Upper lobe of left lung (tissue), 4 donors: ENCODE measurements at regions not wholly inside any gene's neighbourhood (a gene's known extent, or its start where the extent isn't known, plus 50 kb on each side); places are given as distances from the start of the nearest gene placed in this dataset.

Experiments
- CTCF ChIP-seq, 6 experiments: fragments of 450-650 bp in 4 of 6; fragments of 200-600 bp in 2 of 6; sonication (generic) in 2 of 6; IDR thresholded peaks; one replicate each; pipeline ENCODE4 v1.5.1; 2016 to 2019; ENCODE audit warnings: antibody characterized with exemption in 6 of 6
- EP300 ChIP-seq, 4 donors: sonication (generic); formaldehyde crosslinking; IDR thresholded peaks; one replicate each; pipeline ENCODE4 v1.5.1; 2017; ENCODE audit warnings: antibody characterized with exemption in 4 of 4, control low read depth in 2 of 4
- POLR2A ChIP-seq, 4 donors: fragments of 450-650 bp; IDR thresholded peaks; one replicate each; pipeline ENCODE4 v1.5.1; 2016 to 2017; ENCODE audit warnings: antibody characterized with exemption in 4 of 4, mild to moderate bottlenecking in 2 of 4

- TF ChIP-seq CTCF (IDR thresholded peaks at IDR 0.05) (no peak), EP300 (IDR thresholded peaks at IDR 0.05) (no peak), POLR2A (IDR thresholded peaks at IDR 0.05) (no peak)
Measured at GRCh38 chr3:73294537-73294936, 233.1 kb downstream of the EBLN2 start.
